HG02798 (cell line): ENCODE measurements at regions not wholly inside any gene's neighbourhood (a gene's known extent, or its start where the extent isn't known, plus 50 kb on each side); places are given as distances from the start of the nearest gene placed in this dataset.
"Not testable (repeated sequence)": the region's sequence is repeated elsewhere in the genome, so short reads cannot be mapped to it uniquely, and the experiment has no call there.

Experiments used
- ATAC-seq: cut with Tn5 transposase; IDR thresholded peaks from one replicate; pipeline ENCODE4 v1.9.1; 2021; ENCODE audit warnings: mild to moderate bottlenecking; ENCODE audit not compliant: unreplicated experiment, poor library complexity

DNA sequence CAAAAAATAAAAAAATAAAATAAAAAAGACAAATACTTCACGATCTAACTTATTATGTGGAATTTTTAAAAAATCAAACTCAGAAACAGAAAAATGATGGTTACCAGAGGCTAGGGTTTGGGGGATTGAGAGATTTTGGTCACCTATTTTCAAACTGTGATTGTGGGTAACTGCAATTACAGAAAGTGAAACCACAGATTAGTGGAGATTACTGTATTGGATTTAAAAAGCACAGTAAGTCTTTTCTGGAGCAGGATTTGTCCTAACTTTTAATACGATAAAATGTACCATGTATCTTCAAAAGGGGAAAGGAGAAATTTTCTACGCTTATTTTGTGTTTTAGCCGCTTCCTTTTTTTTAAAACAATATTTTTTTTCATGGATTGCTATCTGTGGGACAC lies 1204.9 kb upstream of the LRRTM3 start:
- no peak for ATAC-seq

DNA sequence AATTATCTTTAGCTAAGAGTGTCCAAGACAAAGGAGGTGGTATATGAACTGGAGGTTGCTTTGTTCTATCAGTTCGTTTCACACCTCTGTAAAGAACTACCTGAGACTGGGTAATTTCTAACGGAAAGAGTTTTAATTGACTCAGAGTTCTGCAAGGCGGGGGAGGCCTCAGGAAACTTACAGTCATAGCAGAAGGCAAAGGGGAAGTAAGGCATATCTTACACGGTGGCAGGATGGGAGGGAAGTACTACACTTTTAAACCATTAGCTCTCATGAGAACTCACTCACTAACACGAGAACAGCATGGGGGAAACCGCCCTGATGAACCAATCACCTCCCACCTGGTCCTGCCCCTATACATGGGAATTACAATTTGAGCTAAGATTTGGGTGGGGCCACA lies 1202.3 kb upstream of the LRRTM3 start:
- ATAC-seq: no peak

DNA sequence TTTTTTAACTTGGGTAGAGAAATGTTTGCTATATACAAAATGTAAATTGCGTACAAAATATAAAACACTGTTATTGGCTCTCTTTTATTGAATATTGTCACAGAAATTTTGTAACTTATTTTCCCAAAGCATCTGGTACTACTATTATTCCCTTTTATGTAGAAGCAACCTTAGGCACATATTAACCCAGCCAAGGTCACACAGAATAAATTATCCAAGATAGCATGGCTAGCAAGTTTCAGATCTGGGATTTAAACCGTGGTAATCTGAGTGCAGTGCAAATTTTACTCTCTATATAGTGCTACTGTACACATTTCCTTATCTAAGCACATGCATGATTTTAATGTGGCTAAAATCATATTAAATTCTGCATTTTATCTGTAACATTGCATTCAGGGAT lies 1190.5 kb upstream of the LRRTM3 start:
- ATAC-seq: no peak

DNA sequence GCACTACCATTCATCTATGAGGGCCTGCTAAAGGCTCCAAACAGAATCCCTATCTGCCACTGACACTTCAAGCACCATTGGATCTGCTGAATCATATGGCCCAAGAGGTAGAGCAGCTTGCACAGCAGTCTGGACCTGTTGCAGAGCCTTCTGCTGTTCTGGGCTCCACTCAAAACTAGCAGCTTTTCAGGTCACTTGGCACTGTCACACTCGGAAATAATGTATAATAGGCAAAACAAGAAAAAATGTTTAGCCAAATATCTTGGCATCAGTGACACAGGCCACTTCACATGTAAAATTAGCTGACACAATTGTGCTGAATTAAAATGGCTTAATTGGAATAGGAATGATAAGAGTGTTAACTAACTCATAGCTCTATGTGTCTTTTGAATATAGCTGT lies 1182.9 kb upstream of the LRRTM3 start:
- ATAC-seq: no peak

DNA sequence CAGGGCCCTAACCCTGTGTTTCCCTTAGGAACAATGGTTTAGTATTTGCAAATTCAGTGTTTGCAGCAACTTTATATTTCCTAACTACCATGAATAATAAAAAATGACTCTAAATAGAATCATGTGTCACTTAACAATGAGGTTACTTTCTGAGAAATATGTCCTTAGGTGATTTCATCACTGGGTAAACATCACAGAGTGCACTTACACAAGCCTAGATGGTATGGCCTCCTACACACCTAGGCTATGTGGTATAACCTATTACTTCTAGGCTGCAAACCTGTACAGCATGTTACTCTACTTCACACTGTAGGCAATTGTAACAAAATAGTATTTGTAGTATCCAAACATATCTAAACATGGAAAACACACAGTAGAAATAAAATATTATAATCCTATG lies 1174.6 kb upstream of the LRRTM3 start:
- no peak for ATAC-seq

DNA sequence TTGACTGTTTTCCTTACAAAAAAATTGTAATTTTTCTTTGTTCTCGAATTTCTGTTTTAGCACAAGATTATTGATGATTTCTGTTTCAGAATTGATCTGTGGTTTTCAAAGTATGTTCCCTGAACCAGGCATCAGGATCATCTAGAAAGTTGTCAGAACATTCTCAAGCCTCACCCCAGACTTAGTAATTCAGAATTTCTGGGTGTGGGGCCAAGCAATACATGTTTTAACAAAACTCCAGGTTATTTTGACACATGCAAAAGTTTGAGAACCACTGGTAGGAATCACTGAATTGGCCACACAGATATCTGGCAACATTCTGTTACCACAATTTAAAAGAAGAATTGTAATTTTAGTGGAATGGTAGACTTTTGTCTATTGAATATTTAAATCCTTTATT lies 1173.9 kb upstream of the LRRTM3 start:
- no peak for ATAC-seq

DNA sequence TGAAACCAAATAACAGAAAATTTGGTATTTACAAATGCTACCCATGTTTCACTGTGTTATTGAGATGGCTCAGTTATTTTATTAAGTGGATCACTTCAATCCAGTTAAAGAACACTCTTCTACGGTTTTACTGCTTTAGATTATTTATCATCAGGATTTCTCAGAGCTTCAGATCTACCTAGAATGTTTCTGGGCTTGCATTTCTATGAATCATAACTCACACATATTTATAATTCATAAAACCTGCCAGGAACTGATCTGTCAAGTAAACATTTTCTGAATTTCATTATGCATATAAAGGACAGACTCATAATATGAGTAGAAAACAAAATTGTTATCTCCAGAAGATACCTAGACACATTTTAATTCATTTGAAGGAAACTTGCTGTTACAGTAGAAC lies 1172.3 kb upstream of the LRRTM3 start:
- ATAC-seq: no peak

DNA sequence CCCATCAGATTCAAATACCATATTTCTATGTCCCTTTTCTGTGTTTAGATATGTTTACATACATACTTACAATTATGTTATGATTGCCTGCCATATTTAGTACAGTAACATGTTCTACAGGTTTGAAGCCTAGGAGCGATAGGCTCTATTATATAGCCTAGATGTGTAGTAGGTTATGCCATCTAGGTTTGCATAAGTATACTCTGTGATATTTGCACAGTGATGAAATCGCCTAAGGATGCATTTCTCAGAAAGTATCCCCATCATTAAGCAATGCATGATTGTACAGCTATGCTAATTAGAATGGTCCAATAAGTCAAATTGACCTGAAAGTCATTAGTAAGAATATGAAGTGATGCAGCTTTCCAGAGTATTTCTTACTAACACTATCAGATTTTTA lies 1171.7 kb upstream of the LRRTM3 start:
- ATAC-seq: no peak

DNA sequence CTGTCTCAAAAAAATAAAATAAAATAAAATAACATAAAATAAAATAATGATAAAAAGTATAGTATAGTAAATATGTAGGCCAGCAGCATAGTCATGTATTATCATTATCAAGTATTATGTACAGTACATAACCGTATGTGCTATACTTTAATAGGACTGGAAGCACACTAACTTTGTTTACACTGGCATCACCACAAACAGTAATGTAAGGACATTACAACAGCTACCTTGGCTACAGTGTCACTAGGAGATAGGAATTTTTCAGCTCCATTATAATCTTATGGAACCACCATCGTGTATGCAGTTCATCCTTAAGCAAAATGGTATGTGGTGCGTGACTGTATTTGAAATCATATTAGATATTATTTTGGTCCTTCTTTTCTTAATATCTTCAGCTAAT lies 1163.5 kb upstream of the LRRTM3 start:
- ATAC-seq: no peak

DNA sequence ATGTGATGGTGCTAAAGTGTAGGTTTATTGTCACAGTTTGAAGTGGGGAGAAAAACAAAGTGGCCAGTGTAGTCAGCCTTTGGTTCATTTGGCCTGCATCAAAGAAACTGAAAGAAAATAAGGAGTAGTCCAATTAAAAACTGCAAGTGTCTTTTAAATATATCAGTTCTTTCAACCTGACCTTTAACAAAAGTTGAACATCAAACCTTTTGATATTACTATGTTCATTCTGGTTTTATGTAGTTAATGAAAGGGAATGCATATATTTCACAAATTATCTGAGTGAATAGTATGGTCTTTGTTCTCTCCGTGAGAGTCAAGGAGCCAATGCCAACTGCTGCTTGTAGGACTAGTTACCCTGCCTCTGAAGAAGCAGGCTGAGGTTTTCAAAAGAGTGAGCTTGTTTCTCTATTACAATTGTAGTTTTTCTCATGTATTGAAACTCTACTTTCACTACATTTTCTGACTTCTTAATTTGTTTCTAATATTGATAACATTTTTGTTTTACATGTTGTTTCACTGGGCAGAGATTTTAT lies 1160.8 kb upstream of the LRRTM3 start:
- no peak for ATAC-seq

DNA sequence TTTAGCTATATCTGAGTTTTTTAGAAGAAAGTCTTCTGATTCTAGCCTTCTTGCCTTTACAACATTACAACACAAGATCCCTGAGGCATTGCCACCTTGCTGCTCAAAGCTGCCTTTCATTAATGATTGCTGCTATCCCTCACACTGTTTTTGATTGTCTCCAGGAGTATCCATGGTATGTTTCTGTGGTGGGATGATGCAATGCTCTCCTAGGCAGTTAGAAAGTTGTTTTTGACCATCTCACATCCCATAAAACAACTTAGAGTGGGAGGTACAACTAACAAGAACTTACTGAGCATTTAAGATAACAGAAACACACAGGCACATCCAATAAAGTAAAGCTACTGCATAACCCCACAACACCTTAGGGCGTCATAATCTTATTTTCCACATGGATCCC lies 1156.0 kb upstream of the LRRTM3 start:
- no peak for ATAC-seq

DNA sequence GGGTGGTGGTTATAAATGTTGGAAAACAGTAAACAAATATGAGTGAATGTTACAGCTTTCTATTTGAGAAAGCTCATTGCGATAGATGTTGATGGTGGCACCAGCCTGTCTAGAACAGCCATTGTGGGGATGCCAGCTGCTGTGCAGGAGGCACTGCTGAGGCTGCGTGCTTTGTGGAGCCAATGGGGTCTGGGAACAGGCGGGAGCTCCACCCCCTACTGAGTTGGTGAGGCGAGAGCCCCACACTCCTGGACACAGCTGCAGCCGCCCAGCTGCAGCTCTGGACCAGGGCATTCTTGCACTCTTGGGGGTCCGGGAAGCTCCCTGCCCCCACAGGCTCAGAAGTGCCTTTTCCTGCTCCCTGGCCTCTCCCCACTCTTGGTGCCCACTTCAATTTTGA lies 1147.1 kb upstream of the LRRTM3 start:
- no peak for ATAC-seq

DNA sequence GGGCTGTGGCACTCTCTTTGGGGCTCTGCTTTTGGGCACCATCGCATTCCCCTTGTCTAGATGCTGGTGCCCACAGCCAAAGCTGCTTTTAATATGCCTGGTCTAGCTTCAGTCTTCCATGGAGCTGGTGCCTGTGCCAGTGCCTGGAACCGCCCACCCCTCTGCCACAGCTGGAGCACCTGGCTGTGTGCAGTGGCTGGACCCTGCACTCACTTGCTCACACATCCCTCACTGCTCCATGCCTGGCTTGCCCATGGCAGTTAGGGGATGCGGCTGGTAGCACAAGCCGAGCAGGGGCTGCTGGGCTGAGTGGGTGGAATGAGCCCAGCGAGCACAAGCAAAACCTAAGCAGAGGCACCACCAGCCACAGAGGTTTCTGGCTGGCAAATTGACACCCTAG lies 1145.9 kb upstream of the LRRTM3 start:
- no peak for ATAC-seq

DNA sequence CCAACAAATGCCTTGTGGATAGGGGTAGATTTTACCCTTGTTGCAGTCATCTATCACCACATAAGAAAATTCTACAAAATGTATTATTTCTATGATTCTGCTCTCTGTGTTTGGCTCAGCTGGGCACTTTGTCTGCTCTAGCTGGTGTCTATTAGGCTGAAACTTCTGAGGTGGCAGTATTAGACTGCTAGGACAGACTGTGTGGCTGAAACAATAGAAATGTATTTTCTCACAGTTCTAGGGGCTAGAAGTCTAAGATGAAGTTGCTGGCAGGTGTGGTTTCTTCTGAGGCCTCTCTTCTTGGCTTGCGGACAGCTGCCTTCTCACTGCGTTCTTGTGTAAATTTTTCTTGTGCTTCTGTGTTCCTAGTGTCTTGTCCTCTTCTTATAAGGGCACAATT lies 1139.6 kb upstream of the LRRTM3 start:
- ATAC-seq: no peak

DNA sequence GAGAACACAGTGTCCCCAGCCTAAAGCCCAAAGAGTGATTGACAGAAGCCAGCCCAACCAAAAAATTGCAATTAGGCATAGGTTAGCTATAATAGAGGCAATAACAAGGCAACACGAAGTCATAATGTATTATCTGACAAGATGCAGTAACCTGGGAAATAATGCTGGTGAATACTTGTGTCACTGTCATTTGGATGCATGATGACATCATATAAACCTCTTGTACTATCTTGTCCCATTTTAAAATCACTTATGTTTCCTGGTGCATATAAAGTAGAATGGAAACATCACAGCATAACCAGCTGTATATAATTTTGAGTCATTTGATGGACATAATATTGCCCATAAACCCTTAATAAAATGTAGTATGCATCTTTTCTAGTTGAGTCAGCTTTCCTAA lies 1138.3 kb upstream of the LRRTM3 start:
- no peak for ATAC-seq

DNA sequence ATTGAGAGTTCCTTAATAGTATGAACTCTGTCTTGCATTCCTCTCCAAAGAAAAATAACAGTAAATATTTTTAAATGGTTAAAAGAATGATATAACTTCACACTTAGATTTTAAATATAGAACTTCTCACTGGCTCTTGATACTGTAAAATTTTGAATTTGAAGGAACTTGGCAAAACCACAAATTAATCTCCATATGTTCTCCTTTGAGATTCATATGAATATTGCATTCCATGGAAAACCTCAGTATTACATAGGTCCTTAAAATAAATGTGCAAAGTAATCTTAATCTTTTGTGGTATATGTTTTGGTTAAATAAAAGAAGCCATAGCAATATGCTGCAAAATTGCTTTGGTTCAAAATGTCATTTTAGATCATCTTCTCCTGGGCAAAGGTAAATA lies 1137.6 kb upstream of the LRRTM3 start:
- ATAC-seq: no peak

DNA sequence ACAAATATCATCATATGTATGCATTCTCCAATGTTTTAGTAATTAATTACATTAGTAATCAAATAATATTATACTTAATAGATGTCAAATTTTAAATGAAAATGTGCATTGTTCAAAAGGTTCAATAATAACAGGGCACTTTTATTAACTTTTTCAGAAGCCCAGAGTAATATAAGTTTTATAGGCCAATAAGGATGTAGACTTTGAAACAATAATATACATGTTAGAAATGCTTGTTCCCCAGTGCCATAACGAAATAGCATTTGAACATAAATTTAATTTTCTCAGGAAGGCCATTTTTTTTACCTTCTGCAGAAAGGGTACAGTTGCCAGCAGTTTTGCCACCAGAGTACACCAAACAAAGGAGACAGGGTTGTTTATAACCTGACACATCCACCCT lies 1133.9 kb upstream of the LRRTM3 start:
- no peak for ATAC-seq

DNA sequence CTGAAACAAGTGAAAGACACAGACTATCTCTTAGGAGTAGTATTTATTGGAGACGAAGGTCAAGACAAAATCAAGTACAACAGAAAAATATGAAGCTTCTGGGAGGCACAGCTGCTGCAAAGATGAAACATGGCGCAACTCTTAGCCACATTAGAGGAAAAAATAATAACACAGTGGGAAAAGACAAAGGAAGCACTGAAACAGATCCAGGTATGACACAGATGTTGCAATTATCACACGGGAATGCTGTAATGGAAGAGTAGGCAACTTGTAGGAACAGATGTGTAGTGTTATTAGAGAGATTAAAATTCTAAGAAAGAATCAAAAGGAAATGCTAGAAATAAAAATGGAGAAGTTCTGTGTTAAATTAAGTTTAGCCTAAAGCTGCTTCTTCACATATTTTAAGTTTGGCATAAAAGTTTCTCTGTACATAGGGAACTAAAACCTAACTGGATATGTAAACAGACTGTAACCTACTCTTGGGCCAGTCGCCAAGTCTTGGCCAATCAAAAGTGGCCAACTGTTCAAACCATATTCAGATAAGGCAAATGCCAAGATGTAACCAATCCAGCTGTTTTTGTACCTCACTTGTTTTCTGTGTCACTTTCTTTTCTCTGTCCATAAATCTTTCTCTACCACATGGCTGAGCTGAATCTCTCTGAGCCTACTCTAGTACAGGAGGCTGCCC lies 1132.0 kb upstream of the LRRTM3 start:
- no peak for ATAC-seq

DNA sequence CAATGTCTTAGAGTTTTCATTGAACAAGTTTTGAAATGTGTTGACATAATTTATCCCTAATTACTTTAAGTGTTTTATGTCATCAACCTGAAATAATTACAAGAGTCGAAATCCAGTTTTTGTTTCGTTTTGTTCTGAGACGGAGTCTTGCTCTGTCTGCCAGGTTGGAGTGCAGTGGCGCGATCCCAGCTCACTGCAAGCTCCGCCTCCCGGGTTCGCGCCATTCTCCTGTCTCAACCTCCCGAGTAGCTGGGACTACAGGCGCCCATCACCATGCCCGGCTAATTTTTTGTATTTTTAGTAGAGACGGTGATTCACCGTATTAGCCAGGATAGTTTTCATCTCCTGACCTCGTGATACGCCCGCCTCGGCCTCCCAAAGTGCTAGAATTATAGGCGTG lies 1131.0 kb upstream of the LRRTM3 start:
- not testable (repeated sequence) for ATAC-seq

DNA sequence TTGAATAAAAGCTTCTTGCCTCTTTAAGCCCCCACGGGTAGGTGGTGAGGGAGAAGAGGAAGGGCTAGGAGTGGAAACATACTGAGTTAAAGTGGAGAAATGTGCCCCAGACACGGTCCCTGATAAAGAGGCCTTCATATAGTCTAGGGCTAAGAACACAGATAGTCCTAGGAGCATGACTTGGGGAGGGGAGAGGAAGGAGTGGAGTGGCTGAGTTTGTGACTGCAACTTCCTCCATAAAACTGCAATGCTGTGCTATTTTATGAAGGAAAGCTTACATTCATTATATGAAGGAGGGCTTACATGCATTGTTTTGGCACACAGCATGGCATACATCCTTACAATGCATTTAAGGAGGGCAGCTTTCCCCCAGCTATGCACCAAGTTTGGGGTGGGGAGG lies 1129.4 kb upstream of the LRRTM3 start:
- ATAC-seq: no peak

DNA sequence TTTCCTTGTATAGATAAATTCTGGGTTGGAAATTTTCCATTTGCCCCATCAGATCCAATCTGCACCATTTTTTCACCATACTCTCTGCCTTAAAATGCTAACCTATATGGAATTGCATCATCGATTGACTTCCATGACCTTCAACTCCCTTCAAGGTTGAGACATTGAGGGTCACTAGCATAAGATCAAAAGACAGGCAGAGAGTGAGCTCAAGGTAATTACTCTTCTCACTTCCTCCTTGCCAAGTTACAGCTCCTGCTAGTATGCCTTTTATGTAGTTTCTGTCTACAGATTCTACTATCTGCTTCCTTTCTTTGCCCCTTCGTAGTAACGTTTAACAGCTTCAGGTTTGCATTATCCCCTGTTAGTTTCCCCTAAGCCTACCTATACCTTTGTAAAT lies 1127.7 kb upstream of the LRRTM3 start:
- peak; percentile 61 for ATAC-seq

DNA sequence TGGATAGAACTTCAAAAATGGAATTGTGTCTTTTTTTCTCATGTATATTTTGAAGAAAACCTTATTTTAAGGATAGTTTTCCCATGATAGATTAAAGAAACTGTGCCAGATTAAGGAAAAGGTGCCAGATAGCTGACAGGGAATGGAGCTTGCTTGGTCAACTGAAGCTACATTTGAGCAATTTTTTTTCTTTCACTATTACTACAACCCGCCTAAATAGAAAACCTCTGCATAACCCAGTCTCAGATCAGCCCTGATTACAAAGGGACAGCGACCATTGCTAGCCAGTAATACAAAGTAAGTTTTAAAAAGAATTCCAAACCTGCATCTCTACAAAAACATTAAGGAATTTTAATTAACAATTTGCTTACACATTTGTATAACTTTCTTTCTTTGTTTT lies 1123.4 kb upstream of the LRRTM3 start:
- ATAC-seq: no peak

DNA sequence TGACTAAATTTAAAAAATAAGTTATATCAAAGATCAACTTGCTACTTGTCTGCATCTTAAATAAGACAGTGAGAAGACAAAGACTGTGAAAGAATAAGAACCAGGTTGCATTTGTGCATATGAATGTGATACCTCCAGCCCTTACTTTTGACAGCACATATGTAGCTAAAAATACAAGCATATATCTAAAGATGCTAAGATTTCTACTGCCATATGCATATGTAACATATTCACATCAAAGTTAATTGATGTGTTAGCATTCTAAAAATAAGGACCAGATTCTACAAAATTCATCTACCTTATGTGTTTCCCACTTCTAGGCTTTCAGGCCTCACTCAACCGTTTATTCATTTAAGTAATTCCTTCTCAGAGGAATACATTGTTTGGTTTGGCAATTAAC lies 1120.3 kb upstream of the LRRTM3 start:
- ATAC-seq: no peak
